Common myeloid progenitor, CD34-positive (primary cell): ENCODE measurements at regions not wholly inside any gene's neighbourhood (a gene's known extent, or its start where the extent isn't known, plus 50 kb on each side); places are given as distances from the start of the nearest gene placed in this dataset.

ENCODE experiments used
- CTCF ChIA-PET: fragments of 350-600 bp; sonication (Branson Sonifier 250); formaldehyde crosslinking; loops from one replicate; lab custom pipeline; 2021; ENCODE audit warnings: antibody characterized with exemption; lab: Charles Lee
- POLR2A ChIA-PET: fragments of 350-600 bp; sonication (Branson Sonifier 250); formaldehyde crosslinking; loops from one replicate; lab custom pipeline; 2021; ENCODE audit warnings: antibody characterized with exemption; lab: Charles Lee
- DNase-seq, 3 donors: peaks; one replicate each; pipeline versions ENCODE4 v3.0.0 to v3.0.0-alpha.2; 2013
- H3K27ac ChIP-seq, 2 experiments: 1 replicate in 1 of 2; 2 replicates in 1 of 2; pipeline ENCODE4 v1.7.0; 2013; ENCODE audit warnings: inconsistent platforms in 2 of 2, low read length in 2 of 2, mild to moderate bottlenecking in 2 of 2, low read depth in 1 of 2, moderate library complexity in 1 of 2; ENCODE audit not compliant: severe bottlenecking in 2 of 2, insufficient read depth in 1 of 2, poor library complexity in 1 of 2
- H3K27me3 ChIP-seq, 5 experiments: replicated peaks in 2 of 5; 1 replicate in 3 of 5; 2 replicates in 2 of 5; pipeline versions ENCODE4 v1.6.1 to v1.7.0; 2013; ENCODE audit warnings: low read length in 4 of 5, mild to moderate bottlenecking in 2 of 5, moderate library complexity in 2 of 5, inconsistent platforms in 1 of 5; ENCODE audit not compliant: insufficient read depth in 5 of 5, control insufficient read depth in 4 of 5
- H3K36me3 ChIP-seq, 4 experiments: 1 replicate in 2 of 4; 2 replicates in 2 of 4; pipeline versions ENCODE4 v1.6.1 to v1.7.0; 2013; ENCODE audit warnings: low read length in 3 of 4, control low read depth in 1 of 4, mild to moderate bottlenecking in 1 of 4; ENCODE audit not compliant: control insufficient read depth in 4 of 4, insufficient read depth in 4 of 4
- H3K4me1 ChIP-seq, 4 experiments: 1 replicate in 3 of 4; 2 replicates in 1 of 4; pipeline versions ENCODE4 v1.6.1 to v1.7.1; 2013; ENCODE audit warnings: low read length in 3 of 4, mild to moderate bottlenecking in 3 of 4, control low read depth in 1 of 4, inconsistent platforms in 1 of 4, moderate library complexity in 1 of 4; ENCODE audit not compliant: control insufficient read depth in 4 of 4, insufficient read depth in 4 of 4; ENCODE audit errors: control extremely low read depth in 1 of 4
- H3K4me3 ChIP-seq, 7 experiments: 1 replicate in 4 of 7; 2 replicates in 3 of 7; pipeline versions ENCODE4 v1.5.1 to v1.7.0; 2013; ENCODE audit warnings: mild to moderate bottlenecking in 7 of 7, low read length in 6 of 7, moderate library complexity in 6 of 7, inconsistent platforms in 2 of 7, low read depth in 2 of 7, control low read depth in 1 of 7; ENCODE audit not compliant: insufficient read depth in 4 of 7, control insufficient read depth in 1 of 7; ENCODE audit errors: extremely low read depth in 1 of 7
- H3K9me3 ChIP-seq, 5 experiments: 1 replicate in 4 of 5; 2 replicates in 1 of 5; pipeline versions ENCODE4 v1.6.1 to v1.7.1; 2013; ENCODE audit warnings: low read length in 4 of 5, mild to moderate bottlenecking in 2 of 5, inconsistent platforms in 1 of 5, low read depth in 1 of 5, moderate library complexity in 1 of 5; ENCODE audit not compliant: control insufficient read depth in 4 of 5, insufficient read depth in 2 of 5; ENCODE audit errors: control extremely low read depth in 1 of 5
- WGBS: methylation state at CpG from one replicate; pipeline ENCODE4 v1.1.5; 2013; ENCODE audit not compliant: insufficient coverage; 5-methylcytosine and 5-hydroxymethylcytosine counted together

DNA sequence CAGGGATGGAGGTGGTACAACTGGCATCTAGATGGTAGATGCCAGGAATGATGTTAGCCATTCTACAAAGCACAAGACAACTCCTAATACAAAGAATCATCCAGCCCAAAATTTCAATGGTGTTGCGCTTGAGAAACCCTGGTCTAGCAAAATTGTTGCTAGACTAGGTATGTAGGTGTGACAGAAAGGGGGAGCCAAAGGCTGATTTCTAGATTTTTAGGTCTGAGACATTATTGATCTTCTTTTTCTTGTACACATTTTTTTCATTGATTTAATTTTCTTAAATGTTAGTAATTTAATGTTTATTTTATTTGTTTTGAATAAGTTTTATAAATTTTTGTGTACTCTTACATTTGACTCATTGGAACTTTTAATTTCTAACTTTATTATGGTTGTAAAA is 216.4 kb downstream of the FSIP2 start:
- H3K36me3 ChIP-seq, result no peaks in the 10 kb centered on the region
- H3K27ac ChIP-seq, result no peak overlapping the region
- no CpG with 5 or more reads among the region's 1 CpG for WGBS
- no peaks in the 10 kb centered on the region for H3K4me1 ChIP-seq
- peaks cover 0 to under 1% (median 0%) of the 10 kb centered on the region in 5 experiments for H3K9me3 ChIP-seq
- no peak for DNase-seq
- ChIA-PET POLR2A (no interaction called here), CTCF (no interaction called here)
- no peak overlapping the region for H3K4me3 ChIP-seq
- H3K27me3 ChIP-seq, result no peaks in the 10 kb centered on the region

DNA sequence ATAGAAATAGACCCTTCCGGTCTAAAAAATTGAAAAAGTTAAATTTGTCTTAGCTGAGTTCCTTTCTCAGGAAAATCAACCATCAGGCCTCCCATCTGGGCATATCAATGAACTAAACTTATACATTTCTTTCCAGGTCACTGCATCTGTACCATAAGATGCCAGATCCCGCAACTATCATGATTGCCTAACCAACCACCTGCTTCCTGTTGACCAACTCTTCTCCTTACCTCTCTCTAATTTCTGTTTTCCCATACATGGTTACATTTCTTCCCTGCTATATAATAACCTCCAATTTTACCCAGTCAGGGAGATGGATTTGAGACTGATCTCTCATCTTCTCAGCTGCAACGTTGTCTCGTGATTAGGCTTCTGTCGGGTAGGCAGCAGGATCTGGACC is 228.7 kb downstream of the FSIP2 start:
- Histone ChIP-seq H3K27ac (no peak overlapping the region), H3K4me3 (no peak overlapping the region), H3K9me3 (peaks cover 0 to 6% (median 0%) of the 10 kb centered on the region in 5 experiments), H3K4me1 (peaks cover 0 to 2% (median 0%) of the 10 kb centered on the region in 4 experiments), H3K36me3 (no peaks in the 10 kb centered on the region), H3K27me3 (no peaks in the 10 kb centered on the region)
- ChIA-PET CTCF (no interaction called here), POLR2A (no interaction called here)
- WGBS, result 75% methylated on average over 2 of the region's 5 CpGs
- DNase-seq, result no peak

DNA sequence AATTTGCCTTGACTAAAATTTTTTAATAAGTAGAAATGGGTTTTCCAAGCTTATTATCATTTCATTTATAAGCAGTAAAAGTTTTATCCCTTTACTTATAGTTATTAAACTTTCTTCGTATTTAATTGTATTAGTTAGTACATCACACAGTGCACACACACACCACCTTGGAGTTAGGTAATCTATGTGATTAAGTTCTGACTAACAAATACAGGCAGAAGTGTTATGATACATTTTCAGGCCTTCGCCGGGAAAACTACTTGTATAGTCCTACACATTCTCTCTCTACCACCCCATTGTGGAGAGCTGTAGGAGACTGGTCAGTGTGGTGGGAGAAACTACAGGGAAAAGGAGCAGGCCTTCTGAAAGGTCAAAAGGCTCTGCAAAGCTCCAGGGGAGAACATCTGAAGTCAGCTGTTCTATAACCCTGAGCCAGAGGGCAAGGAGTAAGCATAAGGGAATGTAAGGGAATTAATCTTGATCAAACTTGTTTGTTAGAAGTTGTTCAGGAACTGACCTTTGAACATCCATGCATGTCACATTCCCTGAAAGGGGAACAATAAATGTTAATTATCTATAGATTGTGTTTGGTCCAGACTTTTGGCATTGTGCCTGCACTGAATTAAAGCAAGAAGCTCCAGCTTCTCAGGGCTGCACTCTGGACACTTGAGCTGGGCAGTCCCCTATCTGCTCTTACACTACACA is 231.7 kb downstream of the FSIP2 start:
- DNase-seq, result no peak
- Histone ChIP-seq H3K4me3 (no peak overlapping the region), H3K36me3 (no peaks in the 10 kb centered on the region), H3K9me3 (peaks cover 0 to 10% (median 2%) of the 10 kb centered on the region in 5 experiments), H3K27me3 (no peaks in the 10 kb centered on the region), H3K27ac (no peak overlapping the region), H3K4me1 (peaks cover 0 to 2% (median 0%) of the 10 kb centered on the region in 4 experiments)
- no CpG with 5 or more reads among the region's 3 CpGs for WGBS
- ChIA-PET CTCF (interaction anchor here (0.7 kb wide), 1 partner anchor 9 kb away, joined by 3 read pairs; no protein-coding TSS in a partner anchor), POLR2A (no interaction called here)

DNA sequence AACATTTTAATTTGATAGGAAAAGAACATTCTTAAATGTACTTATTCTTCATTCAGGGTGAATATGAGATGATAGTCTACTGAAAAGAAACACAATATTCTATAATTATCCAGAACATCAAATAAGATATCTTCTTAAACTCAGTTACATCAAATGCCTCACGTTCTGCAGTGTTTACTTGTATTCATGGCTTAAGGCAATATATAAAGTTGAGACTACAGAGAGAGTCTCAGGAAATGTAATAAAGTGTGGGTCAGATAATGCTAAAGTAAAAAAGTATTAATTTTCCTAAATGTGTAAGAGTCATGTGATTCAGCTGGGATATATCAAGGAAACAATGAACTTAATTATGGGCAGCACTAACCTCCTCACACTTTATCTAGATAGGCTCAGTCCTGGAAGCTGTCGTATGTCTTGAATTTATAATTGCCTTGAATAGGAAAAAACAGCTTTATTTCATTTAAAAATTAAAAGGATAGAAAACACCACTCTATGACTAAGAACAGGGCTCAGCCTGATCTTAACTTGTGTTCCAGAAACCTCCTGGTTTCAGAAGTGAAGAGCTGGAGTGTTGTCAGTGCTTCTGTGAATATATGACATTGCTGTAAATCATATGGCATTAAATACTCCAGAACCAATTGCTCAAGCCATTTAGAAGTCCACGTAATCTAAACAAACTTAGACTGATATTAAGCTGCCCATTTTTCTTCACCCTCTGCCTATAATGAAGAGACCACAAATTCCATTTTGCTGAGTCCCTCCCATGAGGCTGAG is 240.2 kb downstream of the FSIP2 start:
- no peak overlapping the region for H3K4me3 ChIP-seq
- POLR2A ChIA-PET, result interaction anchor here (0.5 kb wide), 1 partner anchor 852 kb away, joined by 3 read pairs; no protein-coding TSS in a partner anchor
- CTCF ChIA-PET, result interaction anchor here (0.6 to 1.1 kb wide), 3 partner anchors 8 to 101 kb away, joined by 3 read pairs; no protein-coding TSS in a partner anchor
- DNase-seq, result no peak
- peaks cover 0 to 1% (median 0%) of the 10 kb centered on the region in 5 experiments for H3K9me3 ChIP-seq
- H3K36me3 ChIP-seq, result no peaks in the 10 kb centered on the region
- WGBS, result 100% methylated on average over 1 of the region's 3 CpGs
- H3K27ac ChIP-seq, result no peak overlapping the region
- H3K27me3 ChIP-seq, result no peaks in the 10 kb centered on the region
- H3K4me1 ChIP-seq, result no peaks in the 10 kb centered on the region

DNA sequence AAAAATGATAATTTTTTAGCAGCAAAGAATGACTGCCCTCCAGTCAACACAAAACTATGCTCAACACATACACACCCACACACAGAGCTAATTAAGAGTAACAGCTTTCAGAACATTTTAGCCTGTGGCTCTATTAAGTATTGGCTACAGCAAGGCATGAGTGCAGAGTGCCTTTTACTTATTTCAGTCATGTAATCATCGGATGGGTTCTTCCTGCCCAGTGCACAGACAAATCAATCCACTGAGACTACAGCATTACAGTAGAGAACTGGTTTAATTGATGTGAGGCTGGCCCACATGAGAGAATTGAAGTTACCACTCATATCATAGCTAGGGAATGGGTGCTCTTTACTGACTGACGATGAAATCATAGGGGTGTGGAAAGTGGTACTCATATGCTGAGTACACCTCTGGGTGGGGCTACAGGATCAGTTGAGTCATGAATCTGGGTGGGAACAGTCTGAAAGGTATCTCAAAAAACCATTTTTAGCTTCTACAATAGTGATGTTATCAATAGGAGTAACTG is 241.0 kb downstream of the FSIP2 start:
- no peak for DNase-seq
- ChIA-PET CTCF (interaction anchor here (0.6 to 1.1 kb wide), 3 partner anchors 9 to 102 kb away, joined by 3 read pairs; no protein-coding TSS in a partner anchor), POLR2A (interaction anchor here (0.5 to 0.6 kb wide), 2 partner anchors 852 to 957 kb away, joined by 3 read pairs; no protein-coding TSS in a partner anchor)
- H3K4me1 ChIP-seq, result no peaks in the 10 kb centered on the region
- H3K27me3 ChIP-seq, result no peaks in the 10 kb centered on the region
- H3K4me3 ChIP-seq, result no peak overlapping the region
- no peaks in the 10 kb centered on the region for H3K36me3 ChIP-seq
- H3K27ac ChIP-seq, result no peak overlapping the region
- 100% methylated on average over 1 of the region's 2 CpGs for WGBS
- no peaks in the 10 kb centered on the region for H3K9me3 ChIP-seq

DNA sequence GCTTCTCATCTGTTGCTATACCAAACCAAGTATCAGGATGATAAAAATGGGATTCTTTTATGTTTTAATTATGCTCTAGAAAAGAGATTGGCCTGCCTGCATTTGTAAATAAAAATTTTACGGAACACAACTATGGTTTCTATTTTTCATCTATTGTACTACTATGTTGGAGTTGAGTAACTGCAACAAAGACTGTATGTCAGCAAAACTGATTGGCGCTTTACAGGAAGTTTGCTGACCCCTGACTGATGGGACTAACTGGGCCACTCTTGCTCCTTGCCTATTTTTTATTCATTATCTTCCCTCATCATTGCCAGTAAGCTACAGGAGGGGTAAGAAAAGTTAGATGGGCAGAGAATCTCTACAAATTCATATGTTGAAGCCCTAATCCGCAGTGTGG is 242.3 kb downstream of the FSIP2 start:
- POLR2A ChIA-PET, result no interaction called here
- Histone ChIP-seq H3K27me3 (no peaks in the 10 kb centered on the region), H3K4me1 (no peaks in the 10 kb centered on the region), H3K4me3 (no peak overlapping the region), H3K27ac (no peak overlapping the region), H3K36me3 (no peaks in the 10 kb centered on the region), H3K9me3 (no peaks in the 10 kb centered on the region)
- DNase-seq, result no peak
- WGBS, result 100% methylated on average over 1 of the region's 3 CpGs
- CTCF ChIA-PET, result no interaction called here
